Karpas-422 (cell line): ENCODE measurements at regions not wholly inside any gene's neighbourhood (a gene's known extent, or its start where the extent isn't known, plus 50 kb on each side); places are given as distances from the start of the nearest gene placed in this dataset.

Experiments used
- DNase-seq: peaks from one replicate; pipeline ENCODE4 v3.0.0-alpha.2; 2015
- H2AFZ ChIP-seq: fragments of 200-600 bp; sonication (generic); 2 replicates; pipeline ENCODE4 v1.6.1; 2014; ENCODE audit warnings: antibody characterized with exemption, low read length, mixed read lengths
- H3K27ac ChIP-seq: fragments of 200-600 bp; sonication (generic); 2 replicates; pipeline ENCODE4 v1.5.1; 2014; ENCODE audit warnings: mild to moderate bottlenecking, low read length, moderate library complexity
- H3K27me3 ChIP-seq: fragments of 200-600 bp; sonication (generic); 2 replicates; pipeline ENCODE4 v1.6.1; 2014; ENCODE audit warnings: low read length, mixed read lengths
- H3K36me3 ChIP-seq: fragments of 200-600 bp; sonication (generic); 2 replicates; pipeline ENCODE4 v1.6.1; 2014; ENCODE audit warnings: low read length, mixed read lengths; ENCODE audit not compliant: insufficient read depth
- H3K4me1 ChIP-seq: fragments of 200-600 bp; sonication (generic); 2 replicates; pipeline ENCODE4 v1.6.1; 2014; ENCODE audit warnings: mild to moderate bottlenecking, low read length, mixed read lengths
- H3K4me2 ChIP-seq: fragments of 200-600 bp; sonication (generic); 2 replicates; pipeline ENCODE4 v1.6.1; 2014; ENCODE audit warnings: low read length, low read depth, mild to moderate bottlenecking; ENCODE audit not compliant: poor library complexity, severe bottlenecking
- H3K4me3 ChIP-seq: fragments of 200-600 bp; sonication (generic); 2 replicates; pipeline ENCODE4 v1.5.1; 2014; ENCODE audit warnings: mild to moderate bottlenecking, antibody characterized with exemption, low read length, mixed read lengths
- H3K79me2 ChIP-seq: fragments of 200-600 bp; sonication (generic); 2 replicates; pipeline ENCODE4 v1.6.1; 2014; ENCODE audit warnings: mild to moderate bottlenecking, low read length, mixed read lengths
- H3K9ac ChIP-seq: fragments of 200-600 bp; sonication (generic); 2 replicates; pipeline ENCODE4 v1.6.0; 2014; ENCODE audit warnings: low read length
- H3K9me2 ChIP-seq: fragments of 200-600 bp; sonication (generic), shearing (Covaris generic); replicated peaks from 2 replicates; pipeline ENCODE4 v1.6.0; 2014; ENCODE audit warnings: mild to moderate bottlenecking, low read length, moderate library complexity; ENCODE audit not compliant: insufficient read depth
- H3K9me3 ChIP-seq: fragments of 300-700, 200-600 bp; sonication (generic); 2 replicates; pipeline ENCODE4 v1.6.1; 2014; ENCODE audit warnings: low read length, mixed read lengths
- H4K20me1 ChIP-seq: fragments of 200-600 bp; sonication (generic); 2 replicates; pipeline ENCODE4 v1.6.1; 2014; ENCODE audit warnings: mild to moderate bottlenecking, antibody characterized with exemption, low read length, low read depth; ENCODE audit not compliant: insufficient read depth

DNA sequence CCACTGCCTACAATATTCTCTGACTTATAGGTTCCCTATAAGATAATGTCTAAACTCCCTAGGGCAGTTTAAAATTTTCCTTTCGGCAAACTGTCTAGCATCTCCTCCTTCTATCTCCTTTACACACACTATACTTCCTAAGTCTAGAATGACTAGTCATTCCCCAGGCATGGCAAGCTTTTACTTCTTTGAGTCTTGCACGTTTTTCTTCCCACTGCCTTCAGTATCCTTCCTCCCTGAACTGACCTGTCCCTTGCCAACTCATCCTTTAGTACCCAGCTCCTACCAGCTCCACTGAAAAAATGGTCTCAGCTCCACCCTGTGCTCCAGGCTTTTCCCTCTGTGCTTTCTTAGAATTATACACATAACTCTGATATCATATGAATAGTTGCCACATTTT, 93.8 kb upstream of the KBTBD8 start:
- Histone ChIP-seq H3K9me3 (peaks cover 30% of the 10 kb centered on the region), H3K9ac (peak overlapping the region; percentile 65), H4K20me1 (no peaks in the 10 kb centered on the region), H3K27me3 (no peaks in the 10 kb centered on the region), H3K79me2 (no peaks in the 10 kb centered on the region), H3K4me2 (peak overlapping the region; percentile 57), H3K27ac (peak overlapping the region; percentile 98), H3K4me3 (peak overlapping the region; percentile 31), H2AFZ (no peak overlapping the region), H3K9me2 (no peaks in the 10 kb centered on the region), H3K36me3 (peaks cover 11% of the 10 kb centered on the region; the same call in 1 of the 2 replicates), H3K4me1 (peaks cover 62% of the 10 kb centered on the region)
- no peak for DNase-seq

DNA sequence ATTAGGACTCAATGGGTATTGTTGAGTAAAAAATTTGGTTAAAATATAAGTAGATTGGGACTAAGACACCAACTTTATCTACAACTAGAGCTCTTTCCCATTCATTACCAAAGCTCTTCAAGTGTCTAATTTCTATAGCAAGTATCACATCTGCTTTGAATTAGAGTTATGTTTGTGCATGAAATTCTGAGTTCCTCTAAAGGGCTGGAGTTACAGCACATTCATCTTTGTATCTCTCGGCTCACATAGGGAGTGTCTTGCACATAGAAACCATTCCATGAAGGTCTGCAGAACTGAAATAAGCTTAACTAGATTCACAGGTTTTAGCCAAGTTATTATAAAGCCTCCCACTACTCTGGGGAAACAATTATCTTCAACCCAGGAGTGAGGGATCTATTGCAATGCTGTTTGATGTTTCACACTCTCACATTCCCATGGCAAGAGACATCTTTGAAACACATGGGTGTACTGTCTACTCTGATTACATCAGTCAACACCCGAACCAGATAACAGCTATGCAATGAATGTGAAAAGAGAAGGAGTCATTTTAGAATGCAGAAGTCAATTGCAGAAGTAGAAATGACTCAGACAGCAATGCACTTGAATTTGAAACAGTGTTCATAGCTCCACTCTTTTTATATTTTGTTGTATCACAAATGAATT, 93.1 kb upstream of the KBTBD8 start:
- Histone ChIP-seq H2AFZ (peak overlapping the region; percentile 44; the same call in 1 of the 2 replicates), H3K4me1 (peaks cover 62% of the 10 kb centered on the region), H3K9me2 (no peaks in the 10 kb centered on the region), H4K20me1 (no peaks in the 10 kb centered on the region), H3K27me3 (no peaks in the 10 kb centered on the region), H3K79me2 (no peaks in the 10 kb centered on the region), H3K4me2 (peak overlapping the region; percentile 57), H3K36me3 (peaks cover 11% of the 10 kb centered on the region; the same call in 1 of the 2 replicates), H3K9ac (peak overlapping the region; percentile 65), H3K27ac (peak overlapping the region; percentile 98), H3K4me3 (peak overlapping the region; percentile 36), H3K9me3 (peaks cover 26% of the 10 kb centered on the region)
- DNase-seq, result peak; percentile 89

DNA sequence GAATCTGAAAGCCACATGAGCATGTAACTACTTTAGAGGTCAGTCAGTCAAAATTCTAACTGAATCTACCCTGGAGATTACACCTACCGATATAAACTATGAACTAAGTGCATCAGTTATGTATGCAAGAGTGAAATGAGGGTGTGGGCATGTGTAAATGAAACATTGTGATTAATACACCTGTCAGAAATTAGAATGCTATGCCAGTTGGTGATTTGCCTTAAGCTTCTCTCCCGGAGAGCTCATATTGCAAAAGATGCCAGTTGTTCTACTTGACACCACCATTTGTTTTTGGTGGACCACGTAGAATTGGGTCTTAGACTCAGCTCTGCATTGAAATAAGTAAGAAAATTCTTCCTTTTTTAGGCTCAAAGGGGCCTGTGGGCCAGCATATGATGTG, 91.0 kb upstream of the KBTBD8 start:
- Histone ChIP-seq H4K20me1 (no peaks in the 10 kb centered on the region), H3K9me2 (no peaks in the 10 kb centered on the region), H3K27me3 (no peaks in the 10 kb centered on the region), H3K36me3 (peaks cover 7% of the 10 kb centered on the region; the same call in 1 of the 2 replicates), H3K9me3 (peaks cover 11% of the 10 kb centered on the region), H3K79me2 (no peaks in the 10 kb centered on the region), H2AFZ (peak overlapping the region; percentile 24), H3K9ac (peak overlapping the region; percentile 65), H3K27ac (peak overlapping the region; percentile 98), H3K4me3 (peak overlapping the region; percentile 24), H3K4me1 (peaks cover 83% of the 10 kb centered on the region), H3K4me2 (peak overlapping the region; percentile 57)
- peak; percentile 87 for DNase-seq

DNA sequence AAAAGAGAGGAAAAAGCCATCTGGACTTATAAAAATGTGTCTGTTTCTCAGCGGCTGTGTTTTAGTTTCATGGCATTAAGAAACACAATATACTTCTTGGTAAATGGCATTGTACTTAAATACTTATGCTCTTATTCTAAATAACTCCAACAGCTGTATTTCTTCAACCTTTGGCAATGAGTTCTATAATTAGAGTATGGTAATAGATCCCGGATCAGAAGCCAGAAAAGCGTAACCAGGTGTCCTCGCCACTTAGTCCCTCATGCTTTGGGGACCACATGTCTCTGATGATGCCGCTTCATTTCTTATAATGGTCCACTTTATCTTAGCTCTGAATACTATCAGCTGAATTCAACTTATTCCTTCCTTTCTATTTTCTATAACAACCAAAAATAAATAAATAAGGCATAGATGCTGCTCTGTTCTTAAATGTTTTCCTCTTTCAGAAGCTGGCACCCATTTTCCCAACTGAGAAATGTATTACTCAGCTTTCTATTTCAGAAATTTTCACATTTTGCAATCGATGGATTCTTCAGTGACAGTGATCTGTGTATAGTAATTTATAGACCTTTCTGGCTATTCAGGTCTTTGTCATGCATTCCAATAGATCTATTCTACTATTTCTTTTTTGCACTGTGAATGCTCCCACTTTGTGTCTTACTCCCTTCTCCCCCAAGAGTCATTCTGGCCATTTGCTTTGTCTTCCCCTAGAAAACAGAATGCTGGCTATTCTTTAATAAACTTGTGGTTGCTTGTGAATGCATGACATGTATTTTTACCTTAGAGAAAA, 87.6 kb upstream of the KBTBD8 start:
- peaks cover 61% of the 10 kb centered on the region for H3K4me1 ChIP-seq
- H3K9me3 ChIP-seq, result peaks cover 20% of the 10 kb centered on the region
- H4K20me1 ChIP-seq, result no peaks in the 10 kb centered on the region
- H3K27me3 ChIP-seq, result no peaks in the 10 kb centered on the region
- no peak overlapping the region for H3K4me3 ChIP-seq
- no peaks in the 10 kb centered on the region for H3K9me2 ChIP-seq
- peak overlapping the region; percentile 98 for H3K27ac ChIP-seq
- H3K36me3 ChIP-seq, result peaks cover 3% of the 10 kb centered on the region; the same call in 1 of the 2 replicates
- H3K4me2 ChIP-seq, result no peak overlapping the region
- H3K9ac ChIP-seq, result no peak overlapping the region
- no peaks in the 10 kb centered on the region for H3K79me2 ChIP-seq
- no peak for DNase-seq
- H2AFZ ChIP-seq, result peak overlapping the region; percentile 10; the same call in 1 of the 2 replicates

DNA sequence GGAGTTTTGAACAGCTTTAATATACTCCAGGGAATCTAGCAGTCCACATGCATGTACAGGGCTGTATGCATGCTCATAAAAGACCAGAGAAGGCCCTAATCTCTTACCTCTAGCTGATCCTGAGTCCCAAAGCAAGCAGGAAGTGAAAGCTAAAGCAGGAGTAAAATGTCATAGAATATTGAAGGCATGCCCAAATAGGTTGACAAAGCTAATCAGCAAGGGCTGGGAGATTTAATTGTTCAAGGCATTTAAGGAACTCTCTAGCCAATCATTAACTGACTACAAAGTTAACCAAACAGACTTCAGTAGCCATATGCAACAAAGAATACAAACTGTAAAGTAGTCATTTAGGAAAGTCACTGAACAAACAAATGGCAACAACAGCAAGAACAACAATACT, 85.8 kb upstream of the KBTBD8 start:
- Histone ChIP-seq H3K4me1 (peaks cover 42% of the 10 kb centered on the region), H3K9me3 (peaks cover 20% of the 10 kb centered on the region), H3K9ac (no peak overlapping the region), H4K20me1 (no peaks in the 10 kb centered on the region), H3K27ac (peak overlapping the region; percentile 98), H3K9me2 (no peaks in the 10 kb centered on the region), H3K27me3 (no peaks in the 10 kb centered on the region), H3K4me3 (no peak overlapping the region), H3K36me3 (peaks cover 3% of the 10 kb centered on the region; the same call in 1 of the 2 replicates), H3K4me2 (no peak overlapping the region), H2AFZ (peak overlapping the region; percentile 17; the same call in 1 of the 2 replicates), H3K79me2 (no peaks in the 10 kb centered on the region)
- DNase-seq, result peak; percentile 49

DNA sequence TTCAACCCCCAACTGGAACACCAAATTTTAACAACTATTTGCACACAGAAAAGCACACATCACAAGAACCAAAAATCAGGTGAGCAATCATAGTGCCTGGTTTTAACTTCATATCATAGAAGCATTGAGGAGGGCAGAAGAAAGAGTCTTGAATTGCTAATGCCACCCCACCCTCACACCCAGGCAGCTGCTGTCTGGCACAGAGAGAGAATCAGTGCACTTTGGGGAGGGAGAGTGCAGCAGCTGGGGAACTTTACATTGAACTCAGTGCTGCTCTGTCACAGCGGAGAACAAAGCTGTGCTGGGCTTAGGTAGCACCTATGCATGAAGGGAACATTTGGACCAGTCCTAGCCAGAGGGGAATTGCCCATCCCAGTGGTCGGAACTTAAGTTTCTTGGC, 76.0 kb upstream of the KBTBD8 start:
- no peaks in the 10 kb centered on the region for H3K9me3 ChIP-seq
- DNase-seq, result no peak

DNA sequence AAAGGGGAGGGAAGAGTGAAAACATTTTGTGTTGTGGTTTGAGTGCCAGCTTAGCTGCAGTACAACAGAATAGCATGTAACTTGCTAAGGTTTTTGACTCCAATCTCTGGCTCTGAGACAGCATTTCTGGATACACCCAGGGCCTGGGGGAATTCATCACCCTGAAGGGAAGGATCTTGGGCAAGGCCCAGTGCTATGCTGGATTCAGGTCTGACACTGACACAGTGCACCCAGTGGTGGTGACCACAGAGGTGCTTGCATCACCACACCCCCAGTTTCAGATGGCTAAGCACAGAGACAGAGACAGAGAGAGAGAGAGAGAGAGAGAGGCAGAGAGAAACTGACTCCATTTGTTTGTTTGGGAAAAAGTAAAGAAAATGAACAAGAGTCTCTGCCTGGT, 74.1 kb upstream of the KBTBD8 start:
- Histone ChIP-seq H3K27me3 (no peaks in the 10 kb centered on the region), H3K27ac (peak overlapping the region; percentile 96), H3K4me3 (no peak overlapping the region), H3K9ac (peak overlapping the region; percentile 53), H2AFZ (peak overlapping the region; percentile 45; the same call in 1 of the 2 replicates), H3K4me1 (peaks cover 61% of the 10 kb centered on the region), H4K20me1 (no peaks in the 10 kb centered on the region), H3K36me3 (no peaks in the 10 kb centered on the region), H3K9me3 (no peaks in the 10 kb centered on the region), H3K9me2 (no peaks in the 10 kb centered on the region), H3K4me2 (peak overlapping the region; percentile 20), H3K79me2 (no peaks in the 10 kb centered on the region)
- DNase-seq, result no peak

More for the DNA sequence above, 76.0 kb upstream of the KBTBD8 start:
- H2AFZ ChIP-seq, result 0 out of 2 replicates have a peak overlapping the region, but pooled peaks have one; percentile 19
- peaks cover 42% of the 10 kb centered on the region for H3K4me1 ChIP-seq
- H3K4me3 ChIP-seq, result no peak overlapping the region
- peak overlapping the region; percentile 52 for H3K27ac ChIP-seq
- no peaks in the 10 kb centered on the region for H4K20me1 ChIP-seq
- no peak overlapping the region for H3K9ac ChIP-seq
- no peaks in the 10 kb centered on the region for H3K27me3 ChIP-seq
- no peaks in the 10 kb centered on the region for H3K79me2 ChIP-seq
- H3K4me2 ChIP-seq, result no peak overlapping the region
- no peaks in the 10 kb centered on the region for H3K36me3 ChIP-seq
- H3K9me2 ChIP-seq, result no peaks in the 10 kb centered on the region

DNA sequence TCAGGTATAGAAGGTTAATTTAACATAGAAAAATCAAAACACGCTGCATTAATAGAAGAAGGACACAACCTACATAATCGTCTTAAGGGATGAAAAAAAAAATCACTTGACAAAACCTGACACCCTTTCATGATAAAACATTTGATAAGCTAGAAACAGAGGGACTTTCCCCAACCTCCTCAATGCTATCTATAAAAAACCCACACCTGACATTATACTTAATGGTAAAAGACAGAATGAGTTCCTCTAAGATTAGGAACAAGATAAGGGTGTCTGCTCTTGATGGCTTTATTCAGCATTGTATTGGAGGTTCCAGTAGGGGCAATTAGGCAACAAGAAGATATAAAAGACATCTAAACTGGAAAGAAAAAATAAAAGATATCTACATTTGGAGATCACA, 69.9 kb upstream of the KBTBD8 start:
- Histone ChIP-seq H3K36me3 (no peaks in the 10 kb centered on the region), H3K4me3 (no peak overlapping the region), H3K9me2 (no peaks in the 10 kb centered on the region), H3K4me2 (no peak overlapping the region), H3K27ac (peak overlapping the region; percentile 96), H3K79me2 (no peaks in the 10 kb centered on the region), H4K20me1 (no peaks in the 10 kb centered on the region), H3K4me1 (peaks cover 99% of the 10 kb centered on the region), H3K9me3 (no peaks in the 10 kb centered on the region), H3K9ac (no peak overlapping the region), H2AFZ (peak overlapping the region; percentile 3; the same call in 1 of the 2 replicates), H3K27me3 (no peaks in the 10 kb centered on the region)
- DNase-seq, result no peak
